Hematopoietic multipotent progenitor cell treated with erythropoietin and hydrocortisone succinate and interleukin-3 and kit ligand, for 4 days (in vitro differentiated cells): ENCODE measurements at regions not wholly inside any gene's neighbourhood (a gene's known extent, or its start where the extent isn't known, plus 50 kb on each side); places are given as distances from the start of the nearest gene placed in this dataset.

Experiments used
- DNase-seq: peaks from one replicate; pipeline ENCODE4 v3.0.0-alpha.2; 2015

- DNase-seq, result no peak
Observed at GRCh38 chr21:38743772-38744529, 61.8 kb upstream of the ETS2 start.

- no peak for DNase-seq
Observed at GRCh38 chr21:38744861-38745260, 60.9 kb upstream of the ETS2 start.

DNA sequence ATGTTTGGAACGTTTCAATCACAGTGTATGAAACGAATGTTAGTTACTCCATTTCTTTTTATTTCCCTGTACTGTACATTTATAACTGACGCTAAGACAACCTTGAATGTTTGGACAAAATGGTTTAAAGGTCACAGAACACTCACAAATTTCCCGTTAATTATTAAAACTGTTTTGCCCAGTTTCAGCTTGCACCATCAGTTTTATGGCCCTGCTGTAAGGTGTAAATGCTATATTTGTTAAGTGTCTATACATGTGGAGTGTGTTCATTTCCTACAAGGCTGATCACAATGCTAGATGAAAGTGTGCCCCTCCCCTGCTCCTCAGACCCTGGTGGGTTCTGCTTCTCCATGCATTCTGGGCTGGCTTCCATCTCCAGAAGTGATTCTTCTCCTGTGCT, 57.9 kb upstream of the ETS2 start:
- no peak for DNase-seq

GRCh38 chr21:38751379-38752050, 54.2 kb upstream of the ETS2 start:
- DNase-seq, result peak; percentile 89

DNA sequence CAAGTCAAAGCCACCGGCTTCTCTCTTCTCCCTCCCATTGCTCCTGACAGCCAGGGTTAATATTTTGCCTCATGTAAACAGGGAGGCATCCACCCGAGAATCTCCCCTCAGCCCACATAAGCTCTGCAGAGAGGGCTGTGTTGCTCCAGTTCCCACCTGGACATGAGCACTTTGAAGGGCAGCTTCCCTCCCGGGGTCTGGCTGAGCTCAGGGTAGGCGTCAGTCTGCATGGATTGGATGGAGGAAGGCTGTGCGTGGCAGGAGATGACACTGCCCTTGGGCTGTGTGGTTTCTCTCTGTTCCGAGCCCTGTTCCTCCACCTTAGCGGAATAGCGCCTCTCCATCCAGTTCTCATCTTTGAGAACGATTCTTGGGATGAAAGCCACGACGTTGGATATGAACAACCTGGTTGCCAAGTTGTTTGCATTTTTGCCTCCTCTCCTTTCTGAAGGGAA, 53.7 kb upstream of the ETS2 start:
- no peak for DNase-seq

DNA sequence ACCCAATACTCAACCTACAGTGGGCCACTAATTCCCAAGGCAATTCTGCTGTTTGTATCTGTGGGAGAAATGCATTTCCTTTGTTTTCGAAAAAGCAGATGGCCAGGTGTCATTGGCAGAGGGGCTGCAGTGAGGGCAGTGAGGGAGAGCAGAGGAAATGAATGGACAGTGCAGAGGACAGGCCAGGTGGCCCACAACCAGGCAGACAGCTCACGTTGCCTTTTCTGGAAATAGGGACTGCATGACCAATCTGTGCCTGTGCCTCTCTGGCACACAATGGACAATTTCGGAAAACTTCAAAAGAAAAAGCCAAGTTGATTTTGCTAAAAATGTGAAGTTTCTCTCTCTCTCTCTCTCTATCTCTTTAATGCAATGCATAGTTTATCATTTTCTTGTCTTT, 52.6 kb upstream of the ETS2 start:
- no peak for DNase-seq

DNA sequence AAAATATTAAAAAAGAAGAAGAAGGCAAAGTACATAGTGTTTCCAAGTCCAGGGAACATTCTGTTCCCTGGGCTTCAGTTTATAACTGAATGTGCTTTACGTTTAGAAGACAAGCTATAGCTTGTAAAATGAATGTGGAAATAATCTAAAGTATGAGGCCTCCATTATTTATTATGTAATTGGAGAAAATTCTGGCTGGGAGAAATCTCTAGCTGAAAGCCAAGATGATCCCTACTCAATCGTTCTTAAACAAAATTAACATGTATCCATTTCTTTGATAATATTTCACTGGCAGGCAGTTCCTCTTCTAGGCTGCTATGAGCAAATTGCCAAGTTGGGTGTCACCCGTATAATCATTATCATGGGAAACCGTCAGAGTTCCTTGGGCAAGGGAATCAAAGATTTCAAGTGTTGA, 52.2 kb upstream of the ETS2 start:
- peak; percentile 70 for DNase-seq
